NOMO-1 treated with DMSO at 0.1 percent for 48 hours (cell line): ENCODE measurements at regions not wholly inside any gene's neighbourhood (a gene's known extent, or its start where the extent isn't known, plus 50 kb on each side); places are given as distances from the start of the nearest gene placed in this dataset.

Source experiments
- DNase-seq: peaks from one replicate; lab custom pipeline; 2025; ENCODE audit not compliant: unreplicated experiment; lab: John Stamatoyannopoulos, UW

DNA sequence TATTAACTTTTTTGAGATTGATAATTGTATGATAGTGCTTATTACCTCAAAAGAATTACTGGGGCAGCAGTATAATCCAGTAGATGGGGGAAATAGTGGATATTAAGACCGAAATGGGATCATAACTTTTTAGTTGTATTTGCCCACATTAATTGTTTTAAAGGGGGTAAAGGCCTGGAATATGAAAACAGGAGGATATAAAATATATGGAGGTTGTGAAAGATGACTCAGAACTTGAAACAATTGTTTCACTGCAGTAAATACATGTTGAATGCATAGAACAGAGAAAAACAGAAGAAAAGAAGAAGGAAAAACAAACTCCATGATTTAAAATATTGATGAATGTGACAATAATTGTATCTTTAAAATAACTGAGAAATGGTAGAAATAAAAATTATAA lies 94.1 kb upstream of the VPREB1 start:
- no peak for DNase-seq

DNA sequence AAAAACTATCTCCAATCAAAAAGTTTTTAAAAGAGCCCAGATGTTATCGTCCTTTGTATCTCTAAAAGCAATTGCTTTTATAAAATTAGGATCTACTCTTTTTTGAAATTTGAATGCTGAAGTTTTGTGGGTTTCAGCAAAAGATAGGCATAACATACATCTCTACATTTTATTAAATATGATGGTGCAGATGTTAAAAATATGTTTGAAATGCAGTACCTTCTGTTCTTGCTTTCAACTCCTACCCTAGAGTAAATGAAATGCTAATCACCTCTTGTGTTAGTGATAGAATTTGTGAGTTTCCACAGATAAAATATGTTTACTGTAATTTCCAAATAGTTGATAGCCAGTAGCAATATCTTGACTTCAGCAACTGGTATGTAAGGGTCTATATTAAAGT lies 95.7 kb upstream of the VPREB1 start:
- DNase-seq: no peak

GRCh38 chr22:22144858-22145257 lies 99.7 kb upstream of the VPREB1 start:
- DNase-seq: no peak

GRCh38 chr22:22143448-22143847 lies 101.1 kb upstream of the VPREB1 start:
- DNase-seq: no peak

DNA sequence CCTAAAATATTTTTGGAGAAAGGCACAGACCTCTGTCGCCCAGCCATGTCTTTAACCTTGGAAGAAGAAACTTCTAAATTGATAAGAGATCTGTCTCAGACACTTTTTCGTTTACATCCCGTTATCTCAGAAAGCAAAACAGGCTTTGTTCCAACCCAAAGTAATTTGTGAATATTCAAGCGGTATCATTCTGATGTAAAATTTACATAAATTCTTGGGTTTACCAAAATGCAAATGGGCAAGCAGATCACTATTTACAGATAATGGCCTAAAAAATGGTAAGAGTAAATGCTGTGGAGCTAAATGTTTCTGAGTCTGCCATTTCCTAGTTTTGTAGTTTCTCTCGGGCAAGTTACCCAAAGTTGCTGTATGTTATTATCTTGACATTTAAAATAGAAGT lies 101.9 kb upstream of the VPREB1 start:
- DNase-seq: no peak

GRCh38 chr22:22141771-22142591 lies 102.6 kb upstream of the VPREB1 start:
- no peak for DNase-seq

DNA sequence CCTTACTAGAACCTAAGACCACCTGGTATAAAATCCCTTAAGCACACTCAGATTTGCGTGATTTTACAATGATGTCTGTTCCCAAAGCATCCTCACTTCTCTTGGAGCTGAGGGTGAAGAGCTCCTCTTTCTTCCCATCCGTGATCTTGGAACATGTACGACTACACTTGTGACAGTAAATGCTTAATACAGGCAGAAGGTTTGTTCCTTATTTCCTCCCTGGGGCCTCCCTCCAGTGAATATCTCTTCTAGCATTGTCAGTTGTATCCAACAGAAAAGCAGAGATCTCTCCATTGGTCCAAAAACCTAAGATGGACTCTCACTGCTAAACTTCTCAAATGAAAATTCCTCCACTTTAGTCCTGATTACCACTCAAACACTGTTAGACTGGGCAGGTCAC lies 103.6 kb upstream of the VPREB1 start:
- DNase-seq: no peak

GRCh38 chr22:22139364-22139763 lies 105.2 kb upstream of the VPREB1 start:
- no peak for DNase-seq

DNA sequence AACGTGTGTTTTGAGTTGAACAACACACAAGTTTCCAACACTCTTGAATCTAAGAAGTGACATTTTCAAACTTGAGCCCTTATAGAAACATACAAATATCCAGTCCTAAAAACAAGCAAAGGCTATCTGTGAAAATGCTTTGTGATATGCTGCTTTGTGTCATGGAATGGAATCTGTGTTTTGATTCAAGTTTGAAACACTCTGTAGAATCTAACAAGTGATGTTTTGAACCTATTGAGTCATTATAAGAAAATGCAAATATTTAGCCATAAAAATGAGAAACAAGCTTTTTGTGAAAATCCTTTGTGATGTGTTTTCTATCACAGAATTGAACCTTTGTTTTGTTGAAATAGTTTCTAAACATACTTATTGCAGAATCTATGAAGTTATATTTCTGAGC lies 105.7 kb upstream of the VPREB1 start:
- no peak for DNase-seq

DNA sequence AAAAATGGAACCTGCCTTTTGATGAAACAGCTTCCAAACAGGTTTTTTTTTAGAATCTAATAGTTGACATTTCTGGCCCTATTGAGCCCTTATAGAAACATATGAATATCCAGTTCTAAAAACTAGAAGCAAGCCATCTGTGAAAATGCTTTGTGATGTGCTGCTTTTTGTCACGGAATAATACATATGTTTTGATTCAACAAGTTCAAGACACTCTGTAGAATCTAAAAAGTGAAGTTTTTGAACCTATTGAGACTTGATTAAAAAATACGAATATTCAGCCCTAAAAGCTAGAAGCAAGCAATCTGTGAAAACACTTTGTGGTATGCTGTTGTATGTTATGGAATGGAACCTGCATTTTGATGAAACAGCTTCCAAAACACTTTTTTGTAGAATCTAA lies 106.7 kb upstream of the VPREB1 start:
- DNase-seq: no peak

DNA sequence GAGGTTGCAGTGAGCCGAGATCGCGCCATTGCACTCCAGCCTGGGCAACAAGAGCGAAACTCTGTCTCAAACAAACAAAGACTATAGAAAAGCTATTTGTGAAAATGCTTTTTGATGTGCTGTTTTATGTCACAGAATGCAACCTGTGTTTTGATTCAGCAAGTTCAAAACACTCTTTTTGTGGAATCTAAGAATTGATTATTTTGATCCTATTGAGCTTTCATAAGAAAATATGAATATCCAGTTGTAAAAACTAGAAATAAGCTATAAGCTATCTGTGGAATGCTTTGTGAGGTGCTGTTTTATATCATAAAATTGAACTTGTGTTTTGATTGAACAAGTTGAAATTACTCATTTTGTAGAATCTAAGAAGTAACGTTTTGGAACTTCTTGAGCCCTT lies 110.7 kb upstream of the VPREB1 start:
- no peak for DNase-seq

GRCh38 chr22:22130953-22131608 lies 113.5 kb upstream of the VPREB1 start:
- DNase-seq: no peak

- DNase-seq: no peak
Measured at GRCh38 chr22:22129387-22129786, 115.2 kb upstream of the VPREB1 start.

DNA sequence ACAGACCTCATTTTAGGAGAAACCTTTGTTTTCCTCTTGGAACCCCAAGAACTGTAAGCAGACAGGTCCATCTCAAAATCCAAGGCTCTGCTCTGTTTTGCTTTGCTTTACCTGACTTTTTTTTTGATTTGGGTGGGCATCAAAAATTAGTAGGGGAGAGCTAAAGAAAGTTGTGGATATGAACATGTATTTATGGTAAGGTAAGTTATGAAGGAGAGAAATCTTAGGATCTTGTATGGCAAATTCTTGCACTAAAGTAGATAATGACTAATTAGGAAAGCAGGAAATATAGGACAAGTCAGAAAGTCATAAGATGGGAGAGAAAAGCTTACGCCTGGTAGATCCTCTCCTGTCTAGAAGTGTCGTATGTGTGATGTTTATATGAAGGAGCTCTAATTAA lies 116.1 kb upstream of the VPREB1 start:
- no peak for DNase-seq

DNA sequence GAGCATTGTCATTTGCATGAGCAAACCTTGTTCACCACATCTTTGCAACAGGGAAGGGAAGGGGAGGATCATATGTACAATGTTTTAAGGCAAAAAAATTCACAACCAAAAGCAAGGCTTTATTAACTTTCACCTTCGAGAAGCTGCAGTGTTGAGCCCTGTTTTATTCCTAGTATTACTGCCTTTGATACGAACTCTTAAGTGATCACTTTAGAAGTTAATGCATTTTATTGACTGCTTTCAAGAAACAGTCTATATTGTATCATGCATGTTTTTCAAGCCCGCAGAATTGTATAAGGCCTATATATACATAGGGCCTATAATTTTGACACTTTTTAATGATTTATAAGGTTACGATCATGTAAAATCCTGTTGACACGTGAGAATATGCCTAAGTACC lies 117.5 kb upstream of the VPREB1 start:
- DNase-seq: no peak

DNA sequence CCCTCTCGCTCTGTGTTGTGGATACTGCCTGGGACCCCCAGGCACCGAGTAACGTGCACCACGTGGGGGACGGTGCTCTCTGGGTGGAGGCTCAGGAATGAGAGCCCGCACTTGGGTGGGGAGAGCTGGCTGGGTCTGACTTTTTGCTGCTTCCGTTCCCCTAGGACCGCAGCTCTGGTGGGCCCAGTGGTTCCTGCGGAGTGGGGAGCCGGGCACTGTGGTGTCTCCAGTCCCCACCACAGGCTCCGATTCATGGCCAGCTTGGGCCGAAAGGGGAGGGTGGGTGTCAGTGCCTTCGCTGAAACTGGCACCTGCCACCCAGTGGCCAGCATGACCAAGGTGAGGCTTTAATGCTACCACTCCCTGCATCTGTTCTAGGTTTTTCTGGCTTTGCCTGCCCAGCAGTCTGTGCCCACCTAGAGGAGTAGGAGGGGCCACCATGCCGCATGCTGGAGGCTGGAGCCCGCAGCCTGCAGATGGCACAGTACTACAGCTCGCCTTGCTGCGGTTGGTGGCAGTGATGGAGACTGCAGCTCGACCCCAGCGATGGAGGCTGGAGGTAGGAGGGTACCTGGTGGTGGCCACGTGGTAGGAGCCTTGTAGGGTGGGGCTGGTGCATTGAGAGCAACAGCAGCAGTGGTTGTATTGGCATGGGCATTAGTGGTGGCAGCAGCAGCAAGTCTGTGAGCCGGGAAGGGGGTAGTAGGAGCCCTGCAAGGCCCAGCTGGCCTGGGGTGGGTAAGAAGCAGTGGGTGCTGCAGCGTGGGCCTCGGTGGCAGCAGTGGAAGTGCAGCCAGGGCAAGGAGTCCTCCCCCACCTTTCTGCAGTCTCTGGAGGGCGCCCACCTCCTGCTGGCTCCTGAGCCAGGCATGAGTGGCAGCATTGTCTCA lies 118.8 kb upstream of the VPREB1 start:
- DNase-seq: no peak

DNA sequence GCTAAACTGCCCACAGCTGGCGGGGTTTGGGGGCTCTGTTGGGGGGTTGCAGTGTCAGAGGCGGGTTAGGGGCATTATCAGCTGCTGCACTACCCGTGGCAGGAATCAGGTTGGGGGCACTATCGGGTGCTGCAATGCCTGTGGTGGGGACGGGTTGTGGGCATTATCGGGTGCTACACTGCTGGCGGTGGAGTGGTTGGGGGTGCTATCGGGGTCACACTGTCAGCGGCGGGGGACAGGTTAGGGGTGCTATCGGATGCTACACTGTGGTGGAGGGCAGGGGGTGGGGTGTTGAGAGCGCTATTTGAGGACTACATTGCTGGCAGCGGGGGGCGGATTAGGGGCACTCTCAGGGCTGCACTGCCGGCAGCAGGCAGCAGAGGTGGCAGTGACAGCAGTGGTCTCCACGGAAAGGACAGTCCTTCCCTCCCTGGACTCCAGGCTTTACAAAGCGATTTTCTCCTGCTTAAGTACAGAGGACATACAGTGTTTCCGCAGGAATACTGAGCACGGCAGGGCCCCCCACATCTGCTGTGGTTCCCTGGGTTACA lies 119.5 kb upstream of the VPREB1 start:
- DNase-seq: no peak

- DNase-seq: no peak
Measured at GRCh38 chr22:22124374-22124773, 120.2 kb upstream of the VPREB1 start.

GRCh38 chr22:22123960-22124278 lies 120.7 kb upstream of the VPREB1 start:
- DNase-seq: no peak

- DNase-seq: no peak
Measured at GRCh38 chr22:22123118-22123959, 121.2 kb upstream of the VPREB1 start.
